GM19397 (cell line): ENCODE measurements at regions not wholly inside any gene's neighbourhood (a gene's known extent, or its start where the extent isn't known, plus 50 kb on each side); places are given as distances from the start of the nearest gene placed in this dataset.

Source experiments
- ATAC-seq: cut with Tn5 transposase; IDR thresholded peaks from one replicate; pipeline ENCODE4 v1.9.1; 2021; ENCODE audit warnings: mild to moderate bottlenecking, moderate library complexity; ENCODE audit not compliant: unreplicated experiment

GRCh38 chr13:100870898-100871297, 196.3 kb upstream of the TMTC4 start:
- no peak for ATAC-seq

- no peak for ATAC-seq
These were observed 186.3 kb upstream of the TMTC4 start for GRCh38 chr13:100860866-100861265.

- ATAC-seq, result no peak
These were observed 185.3 kb upstream of the TMTC4 start for GRCh38 chr13:100859861-100860260.

GRCh38 chr13:100855151-100855550, 180.6 kb upstream of the TMTC4 start:
- no peak for ATAC-seq

GRCh38 chr13:100854006-100854405, 179.4 kb upstream of the TMTC4 start:
- ATAC-seq, result no peak

GRCh38 chr13:100853434-100853833, 178.8 kb upstream of the TMTC4 start:
- ATAC-seq, result no peak

- ATAC-seq, result no peak
These were observed 177.6 kb upstream of the TMTC4 start for GRCh38 chr13:100852146-100852545.

- no peak for ATAC-seq
These were observed 173.7 kb upstream of the TMTC4 start for GRCh38 chr13:100848304-100848703.

GRCh38 chr13:100845128-100845757, 170.6 kb upstream of the TMTC4 start:
- no peak for ATAC-seq

GRCh38 chr13:100842136-100842535, 167.5 kb upstream of the TMTC4 start:
- no peak for ATAC-seq

- no peak for ATAC-seq
These were observed 163.8 kb upstream of the TMTC4 start for GRCh38 chr13:100838387-100838786.

GRCh38 chr13:100837631-100838030, 163.0 kb upstream of the TMTC4 start:
- ATAC-seq, result no peak

GRCh38 chr13:100836711-100837110, 162.1 kb upstream of the TMTC4 start:
- no peak for ATAC-seq

- no peak for ATAC-seq
These were observed 161.1 kb upstream of the TMTC4 start for GRCh38 chr13:100835695-100836094.

GRCh38 chr13:100833427-100833826, 158.8 kb upstream of the TMTC4 start:
- ATAC-seq, result no peak

GRCh38 chr13:100828226-100828625, 153.6 kb upstream of the TMTC4 start:
- no peak for ATAC-seq

- ATAC-seq, result no peak
These were observed 153.0 kb upstream of the TMTC4 start for GRCh38 chr13:100827489-100828176.

GRCh38 chr13:100826441-100826840, 151.8 kb upstream of the TMTC4 start:
- ATAC-seq, result no peak

- no peak for ATAC-seq
These were observed 151.0 kb upstream of the TMTC4 start for GRCh38 chr13:100825557-100825956.

- ATAC-seq, result no peak
These were observed 149.8 kb upstream of the TMTC4 start for GRCh38 chr13:100824366-100824765.

- ATAC-seq, result no peak
These were observed 148.9 kb upstream of the TMTC4 start for GRCh38 chr13:100823448-100823847.

GRCh38 chr13:100822871-100823443, 148.4 kb upstream of the TMTC4 start:
- ATAC-seq, result no peak
